Hippocampal formation (tissue), 2 donors: ENCODE measurements at regions not wholly inside any gene's neighbourhood (a gene's known extent, or its start where the extent isn't known, plus 50 kb on each side); places are given as distances from the start of the nearest gene placed in this dataset.
"Not testable (repeated sequence)": the region's sequence is repeated elsewhere in the genome, so short reads cannot be mapped to it uniquely, and the experiment has no call there.

Experiments used
- DNase-seq, 2 donors: peaks; one replicate each; lab custom pipeline; 2025; lab: John Stamatoyannopoulos, UW

GRCh38 chr7:65145710-65146109 lies 139.2 kb upstream of the ERV3-1 start:
- not testable (repeated sequence) for DNase-seq

GRCh38 chr7:65145008-65145407 lies 138.5 kb upstream of the ERV3-1 start:
- not testable (repeated sequence) for DNase-seq

- DNase-seq: not testable (repeated sequence)
Observed at GRCh38 chr7:65144557-65144956, 138.1 kb upstream of the ERV3-1 start.

- not testable (repeated sequence) for DNase-seq
Observed at GRCh38 chr7:65144119-65144518, 137.6 kb upstream of the ERV3-1 start.

GRCh38 chr7:65141894-65142293 lies 135.4 kb upstream of the ERV3-1 start:
- not testable (repeated sequence) for DNase-seq

- DNase-seq: not testable (repeated sequence)
Observed at GRCh38 chr7:65141405-65141778, 134.9 kb upstream of the ERV3-1 start.

GRCh38 chr7:65140543-65141404 lies 134.3 kb upstream of the ERV3-1 start:
- not testable (repeated sequence) for DNase-seq

- not testable (repeated sequence) for DNase-seq
Observed at GRCh38 chr7:65136850-65137249, 130.4 kb upstream of the ERV3-1 start.

- DNase-seq: not testable (repeated sequence)
Observed at GRCh38 chr7:65133087-65133486, 126.6 kb upstream of the ERV3-1 start.

- DNase-seq: not testable (repeated sequence)
Observed at GRCh38 chr7:65132256-65132655, 125.8 kb upstream of the ERV3-1 start.

- DNase-seq: not testable (repeated sequence)
Observed at GRCh38 chr7:65127364-65127763, 120.9 kb upstream of the ERV3-1 start.

GRCh38 chr7:65124600-65124999 lies 118.1 kb upstream of the ERV3-1 start:
- DNase-seq: not testable (repeated sequence)

GRCh38 chr7:65105650-65106203 lies 99.2 kb upstream of the ERV3-1 start:
- DNase-seq: not testable (repeated sequence)

GRCh38 chr7:65100499-65100898 lies 94.0 kb upstream of the ERV3-1 start:
- not testable (repeated sequence) for DNase-seq

GRCh38 chr7:65081669-65082055 lies 75.2 kb upstream of the ERV3-1 start:
- DNase-seq: not testable (repeated sequence)

- peak; percentile 86 to 97 for DNase-seq
Observed at GRCh38 chr7:65080799-65081668, 74.5 kb upstream of the ERV3-1 start.

- DNase-seq: not testable (repeated sequence)
Observed at GRCh38 chr7:65074959-65075358, 68.5 kb upstream of the ERV3-1 start.

GRCh38 chr7:65073160-65073559 lies 66.7 kb upstream of the ERV3-1 start:
- DNase-seq: not testable (repeated sequence)

- not testable (repeated sequence) for DNase-seq
Observed at GRCh38 chr7:65071854-65072431, 65.5 kb upstream of the ERV3-1 start.

GRCh38 chr7:65069476-65069875 lies 63.0 kb upstream of the ERV3-1 start:
- not testable (repeated sequence) for DNase-seq

GRCh38 chr7:65062566-65062965 lies 56.1 kb upstream of the ERV3-1 start:
- DNase-seq: not testable (repeated sequence)

GRCh38 chr7:65059247-65059646 lies 52.8 kb upstream of the ERV3-1 start:
- DNase-seq: not testable (repeated sequence)
